Transverse colon (tissue), 4 donors: ENCODE measurements at regions not wholly inside any gene's neighbourhood (a gene's known extent, or its start where the extent isn't known, plus 50 kb on each side); places are given as distances from the start of the nearest gene placed in this dataset.
"Not testable (repeated sequence)": the region's sequence is repeated elsewhere in the genome, so short reads cannot be mapped to it uniquely, and the experiment has no call there.

Source experiments
- POLR2A ChIP-seq: fragments of 450-650 bp; IDR thresholded peaks from one replicate; pipeline ENCODE4 v1.6.1; 2016; ENCODE audit warnings: antibody characterized with exemption, mild to moderate bottlenecking, moderate library complexity
- POLR2AphosphoS5 ChIP-seq, 3 donors: sonication (generic); formaldehyde crosslinking; IDR thresholded peaks; one replicate each; pipeline ENCODE4 v1.6.1; 2016; ENCODE audit warnings: antibody characterized with exemption in 3 of 3
- TF ChIP-seq, protein P1 (sequence below), 5 experiments: fragments of 200-600 bp in 3 of 5; fragments of 450-650 bp in 2 of 5; sonication (generic) in 3 of 5; IDR thresholded peaks; 1 replicate in 2 of 5; 2 replicates in 3 of 5; pipeline ENCODE4 v1.5.1; 2016 to 2017; ENCODE audit warnings: antibody characterized with exemption in 5 of 5, inconsistent platforms in 3 of 5, mild to moderate bottlenecking in 2 of 5, moderate library complexity in 1 of 5

DNA sequence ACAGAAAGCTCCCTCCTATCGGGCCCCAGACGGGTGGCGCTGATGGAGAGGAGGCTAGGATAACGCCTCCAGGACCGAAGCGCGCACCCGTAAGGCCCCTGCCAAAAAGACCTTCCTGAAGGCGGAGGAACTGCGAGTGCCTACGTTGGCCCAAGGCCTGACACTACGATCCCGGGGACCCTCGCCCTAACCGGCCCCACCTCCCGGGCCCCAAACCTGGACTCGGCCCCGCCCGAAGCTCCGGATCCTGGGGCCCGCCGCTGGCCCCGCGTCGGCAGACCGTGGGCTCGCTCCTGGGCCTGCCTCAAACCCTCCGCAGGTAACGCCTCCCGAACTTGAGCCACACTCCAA is 53.6 kb upstream of the ROPN1B start:
- TF ChIP-seq, protein P1, sequence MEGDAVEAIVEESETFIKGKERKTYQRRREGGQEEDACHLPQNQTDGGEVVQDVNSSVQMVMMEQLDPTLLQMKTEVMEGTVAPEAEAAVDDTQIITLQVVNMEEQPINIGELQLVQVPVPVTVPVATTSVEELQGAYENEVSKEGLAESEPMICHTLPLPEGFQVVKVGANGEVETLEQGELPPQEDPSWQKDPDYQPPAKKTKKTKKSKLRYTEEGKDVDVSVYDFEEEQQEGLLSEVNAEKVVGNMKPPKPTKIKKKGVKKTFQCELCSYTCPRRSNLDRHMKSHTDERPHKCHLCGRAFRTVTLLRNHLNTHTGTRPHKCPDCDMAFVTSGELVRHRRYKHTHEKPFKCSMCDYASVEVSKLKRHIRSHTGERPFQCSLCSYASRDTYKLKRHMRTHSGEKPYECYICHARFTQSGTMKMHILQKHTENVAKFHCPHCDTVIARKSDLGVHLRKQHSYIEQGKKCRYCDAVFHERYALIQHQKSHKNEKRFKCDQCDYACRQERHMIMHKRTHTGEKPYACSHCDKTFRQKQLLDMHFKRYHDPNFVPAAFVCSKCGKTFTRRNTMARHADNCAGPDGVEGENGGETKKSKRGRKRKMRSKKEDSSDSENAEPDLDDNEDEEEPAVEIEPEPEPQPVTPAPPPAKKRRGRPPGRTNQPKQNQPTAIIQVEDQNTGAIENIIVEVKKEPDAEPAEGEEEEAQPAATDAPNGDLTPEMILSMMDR (IDR thresholded peaks at IDR 0.05): not testable (repeated sequence)
- not testable (repeated sequence) for TF ChIP-seq POLR2A; POLR2AphosphoS5 (IDR thresholded peaks at IDR 0.05)
